ENCODE measurements at regions not wholly inside any gene's neighbourhood (a gene's known extent, or its start where the extent isn't known, plus 50 kb on each side); places are given as distances from the start of the nearest gene placed in this dataset.

- DNase-seq = no peak
Observed at GRCh38 chr4:182174979-182175378, 68.2 kb upstream of the TENM3 start.

GRCh38 chr4:182175788-182176519 lies 67.2 kb upstream of the TENM3 start:
- no peak for DNase-seq

- no peak for DNase-seq
Observed at GRCh38 chr4:182177166-182177565, 66.0 kb upstream of the TENM3 start.

- DNase-seq = no peak
Observed at GRCh38 chr4:182179105-182179504, 64.1 kb upstream of the TENM3 start.

- no peak for DNase-seq
Observed at GRCh38 chr4:182179751-182180150, 63.5 kb upstream of the TENM3 start.

- no peak for DNase-seq
Observed at GRCh38 chr4:182185491-182185890, 57.7 kb upstream of the TENM3 start.

- DNase-seq = no peak
Observed at GRCh38 chr4:182187674-182188073, 55.5 kb upstream of the TENM3 start.

GRCh38 chr4:182188622-182189021 lies 54.6 kb upstream of the TENM3 start:
- DNase-seq = no peak

GRCh38 chr4:182189103-182189878 lies 53.9 kb upstream of the TENM3 start:
- DNase-seq = no peak

- DNase-seq = no peak
Observed at GRCh38 chr4:182190306-182190705, 52.9 kb upstream of the TENM3 start.

GRCh38 chr4:182192511-182193181 lies 50.6 kb upstream of the TENM3 start:
- DNase-seq = no peak

- no peak for DNase-seq
Observed at GRCh38 chr4:182193311-182193710, 49.9 kb upstream of the TENM3 start.
